Activated CD4-positive, alpha-beta T cell treated with anti-CD3 and anti-CD28 coated beads, Interleukin-2, Interleukin-6, amounts not matched to agents 100 ng/mL and 50 ng/mL, durations not matched to agents 16 hours and 8 hours (primary cell): ENCODE measurements at regions not wholly inside any gene's neighbourhood (a gene's known extent, or its start where the extent isn't known, plus 50 kb on each side); places are given as distances from the start of the nearest gene placed in this dataset.
"Not testable (repeated sequence)": the region's sequence is repeated elsewhere in the genome, so short reads cannot be mapped to it uniquely, and the experiment has no call there.

Source experiments
- DNase-seq: peaks from one replicate; pipeline ENCODE4 v3.0.0-alpha.2; 2020

DNA sequence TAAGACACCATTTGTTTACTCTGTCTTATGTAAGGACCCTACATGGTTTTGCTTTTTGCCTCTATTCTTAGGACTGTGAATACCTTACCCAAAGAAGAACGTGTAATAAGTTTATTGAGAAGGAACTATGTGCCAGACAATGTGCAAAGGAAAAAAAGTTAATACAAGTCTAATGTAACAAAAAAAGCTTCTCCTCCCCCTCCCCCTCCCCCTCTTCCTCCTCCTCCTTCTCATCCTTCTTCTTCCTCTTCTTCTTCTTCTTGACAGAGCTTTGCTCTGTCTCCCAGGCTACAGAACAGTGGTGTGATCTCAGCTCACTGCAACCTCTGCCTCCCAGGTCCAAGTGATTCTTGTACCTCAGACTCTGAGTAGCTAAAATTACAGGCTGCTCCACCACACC lies 50.9 kb upstream of the MITF start:
- no peak for DNase-seq

DNA sequence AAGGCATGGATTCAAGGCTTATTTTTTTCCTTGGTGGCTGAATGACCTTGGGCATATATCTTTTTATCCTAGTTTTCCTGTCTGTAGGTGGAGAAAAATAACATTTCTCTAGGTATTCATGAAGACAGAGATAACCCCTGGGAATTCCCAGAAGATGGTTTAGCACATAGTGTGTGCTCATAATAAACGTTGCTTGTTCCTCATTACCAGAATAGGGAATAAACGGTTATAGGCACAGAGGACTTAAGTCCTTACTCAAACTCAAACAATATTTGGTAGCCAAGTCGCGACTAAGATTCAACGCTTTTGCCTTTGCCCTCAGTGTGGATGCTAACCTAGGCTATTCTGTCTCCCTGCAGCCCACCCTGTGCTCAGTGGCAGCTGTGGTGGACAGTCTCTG lies 51.6 kb upstream of the MITF start:
- no peak for DNase-seq

DNA sequence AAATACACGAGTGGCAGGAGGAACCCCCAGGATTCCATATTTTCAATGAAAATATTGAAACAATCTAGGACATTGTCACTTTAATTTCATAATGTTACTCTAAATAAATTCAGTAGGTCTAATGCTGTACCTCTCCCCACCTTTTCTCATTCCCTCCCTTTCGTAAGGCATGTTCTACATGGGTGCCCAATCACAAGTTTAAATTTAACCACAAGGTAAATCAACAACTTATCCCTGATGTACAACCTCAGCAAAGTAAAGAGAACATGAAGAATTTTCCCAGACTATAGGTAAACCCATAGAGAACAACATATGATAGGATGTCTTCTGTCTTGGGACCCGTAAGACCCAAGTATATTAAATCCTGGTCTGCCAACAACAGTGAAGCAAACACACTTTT lies 53.2 kb upstream of the MITF start:
- DNase-seq: no peak

DNA sequence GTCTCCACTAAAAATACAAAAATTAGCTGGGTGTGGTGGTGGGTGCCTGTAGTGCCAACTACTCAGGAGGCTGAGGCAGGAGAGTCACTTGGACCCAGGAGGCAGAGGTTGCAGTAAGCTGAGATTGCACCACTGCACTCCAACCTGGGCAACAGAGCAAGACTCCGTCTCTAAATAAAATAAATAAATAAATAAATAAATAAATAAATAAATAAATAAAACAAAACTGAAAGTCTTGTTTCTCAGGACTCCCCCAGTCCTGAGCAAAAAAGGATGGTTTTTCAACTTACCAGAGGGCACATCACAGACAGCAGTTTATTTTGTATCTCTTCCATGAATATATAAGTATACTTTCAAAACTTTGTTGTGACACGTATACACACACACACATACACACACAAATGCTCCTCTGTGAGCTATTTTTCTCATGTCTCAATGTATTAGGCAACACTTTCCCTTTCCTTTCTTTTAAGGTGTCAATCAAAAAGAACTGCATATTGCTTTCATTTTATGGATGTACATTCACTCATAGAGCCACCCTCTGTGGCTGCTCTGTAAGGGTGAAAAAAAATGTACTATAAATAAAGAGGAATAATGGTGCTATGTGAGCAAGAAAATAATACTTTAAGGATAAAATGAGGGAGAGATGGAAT lies 54.8 kb upstream of the MITF start:
- no peak for DNase-seq

DNA sequence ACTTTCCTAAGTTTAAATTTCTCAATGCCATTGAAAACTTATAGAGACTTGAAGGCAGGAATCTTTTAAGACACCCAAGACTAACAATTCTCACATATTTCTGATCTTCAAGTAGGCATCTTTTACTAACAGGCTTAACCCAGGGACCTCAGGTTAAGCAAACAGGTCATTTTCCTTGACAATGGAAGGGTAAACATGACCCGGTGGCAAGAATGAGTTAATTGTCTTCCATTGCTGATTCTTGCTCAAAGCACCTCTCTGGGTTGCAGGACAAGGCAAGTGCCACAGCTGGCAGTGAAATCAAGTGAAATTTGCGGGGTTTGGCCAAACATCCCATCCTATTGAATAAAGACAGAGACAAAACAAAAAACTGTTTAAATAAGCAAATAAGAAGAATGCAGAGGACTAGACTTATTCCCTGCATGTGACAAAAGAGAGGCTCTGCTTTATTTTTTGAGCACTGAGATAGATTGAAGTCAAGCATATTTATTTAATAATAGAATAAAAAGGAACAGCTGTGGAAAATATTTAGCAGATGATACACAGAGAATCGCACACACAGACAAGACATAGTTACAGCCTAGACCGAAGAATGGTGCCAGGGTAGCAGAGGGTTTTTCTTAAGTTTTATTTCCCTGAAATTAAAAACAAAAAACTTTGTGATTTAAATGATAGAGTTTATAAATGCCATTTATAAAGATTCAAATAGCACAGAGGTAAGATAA lies 56.0 kb upstream of the MITF start:
- no peak for DNase-seq

DNA sequence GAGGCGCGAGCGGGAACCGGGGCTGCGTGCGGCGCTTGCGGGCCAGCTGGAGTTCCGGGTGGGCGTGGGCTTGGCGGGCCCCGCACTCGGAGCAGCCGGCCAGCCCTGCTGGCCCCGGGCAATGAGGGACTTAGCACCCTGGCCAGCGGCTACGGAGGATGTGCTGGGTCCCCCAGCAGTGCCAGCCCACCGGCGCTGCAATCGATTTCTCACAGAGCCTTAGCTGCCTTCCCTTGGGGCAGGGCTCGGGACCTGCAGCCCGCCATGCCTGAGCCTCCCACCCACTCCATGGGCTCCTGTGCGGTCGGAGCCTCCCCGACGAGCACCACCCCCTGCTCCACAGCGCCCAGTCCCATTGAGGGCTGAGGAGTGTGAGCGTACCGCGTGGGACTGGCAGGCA lies 61.8 kb upstream of the MITF start:
- DNase-seq: not testable (repeated sequence)

DNA sequence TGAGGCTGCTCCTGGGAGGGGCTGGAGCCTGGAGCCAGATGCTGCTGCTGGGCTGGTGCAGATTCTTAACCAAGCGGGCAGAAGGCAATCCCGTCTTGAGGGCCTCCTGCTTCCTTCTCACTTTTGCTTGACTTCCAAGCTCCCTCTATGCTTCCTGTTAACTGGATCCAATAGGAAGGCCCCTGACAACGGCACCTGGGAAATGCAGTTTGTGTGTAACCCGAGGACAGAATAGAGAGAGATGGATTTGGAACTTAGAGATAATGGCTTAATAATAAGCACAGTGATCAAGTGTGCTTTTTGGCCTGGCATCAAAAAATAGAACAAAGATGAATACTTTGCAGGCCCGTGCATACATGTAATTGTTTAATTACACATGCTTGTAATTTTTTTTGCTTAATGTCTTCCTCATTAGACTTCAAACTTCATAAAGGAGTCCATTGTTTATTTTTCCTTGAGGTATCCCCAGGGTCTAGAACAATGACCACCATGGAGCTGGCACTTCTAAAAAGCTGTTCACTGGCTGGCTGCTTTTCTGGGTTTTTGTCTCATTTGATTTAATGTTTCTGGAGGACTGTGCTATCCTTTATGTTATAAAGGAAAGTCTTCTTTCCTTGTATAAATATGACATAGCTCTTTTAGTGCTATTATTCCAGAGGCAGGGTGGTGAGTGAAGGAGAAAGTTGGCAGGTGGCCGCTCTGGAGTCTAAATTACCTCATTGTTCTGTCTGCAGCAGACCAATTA lies 63.3 kb upstream of the MITF start:
- no peak for DNase-seq

DNA sequence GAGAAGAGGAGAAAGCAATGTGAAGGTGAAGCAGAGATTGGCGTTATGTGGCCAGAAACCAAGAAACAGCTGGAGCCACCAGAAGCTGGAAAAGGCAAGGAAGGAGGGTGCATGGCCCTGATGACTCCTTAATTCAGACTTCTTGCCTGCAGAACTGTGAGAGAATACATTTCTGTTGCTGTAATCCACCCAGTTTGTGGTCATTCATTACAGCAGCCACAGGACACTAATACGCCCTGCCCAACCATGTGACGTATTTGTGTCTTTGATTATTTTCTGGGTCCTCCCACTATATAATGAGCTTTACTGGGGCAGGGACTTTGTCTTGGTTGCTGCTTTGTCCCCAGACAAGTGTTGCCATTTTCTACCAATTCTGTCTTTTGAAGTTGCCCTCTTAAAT lies 64.5 kb upstream of the MITF start:
- no peak for DNase-seq

DNA sequence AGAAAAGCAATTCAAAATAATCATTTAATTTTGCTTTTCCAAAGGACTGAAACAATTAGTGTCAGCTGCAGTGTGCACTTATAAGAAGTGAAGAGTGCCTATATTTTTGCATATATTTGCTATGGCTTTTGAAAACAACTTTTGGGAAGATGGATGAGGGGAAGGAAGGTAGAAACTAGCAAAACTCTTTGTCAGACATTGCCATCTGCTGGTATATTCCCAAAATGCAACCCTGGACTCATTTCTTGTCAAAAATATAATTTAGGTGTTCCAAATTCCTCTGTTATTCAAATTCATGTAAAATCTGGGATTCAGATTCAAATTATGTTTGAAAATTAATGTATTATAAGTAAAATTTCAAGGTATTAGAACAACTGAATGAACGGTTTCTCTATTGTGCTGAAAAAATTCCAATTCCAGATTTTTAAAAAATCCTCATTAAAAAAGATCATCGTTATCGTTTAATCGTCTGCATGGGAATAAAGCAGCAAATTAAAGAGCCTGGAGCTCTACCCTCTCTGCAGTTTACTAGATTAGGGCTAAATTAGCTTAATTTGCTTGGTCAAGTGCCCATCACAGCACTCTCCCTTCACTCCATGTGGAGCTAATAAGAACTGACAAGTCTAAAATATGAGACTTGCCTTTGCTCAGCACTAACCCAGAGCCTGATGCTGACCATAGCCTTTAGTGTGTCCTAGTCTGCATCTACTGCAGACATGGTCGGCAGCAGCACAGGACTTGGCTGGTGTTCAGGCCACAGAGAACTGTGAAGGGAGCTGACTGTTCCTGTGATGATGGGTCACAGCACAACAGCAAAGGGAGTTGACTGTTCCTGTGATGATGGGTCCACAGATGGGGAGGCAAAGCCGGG lies 67.9 kb upstream of the MITF start:
- DNase-seq: peak; percentile 36

DNA sequence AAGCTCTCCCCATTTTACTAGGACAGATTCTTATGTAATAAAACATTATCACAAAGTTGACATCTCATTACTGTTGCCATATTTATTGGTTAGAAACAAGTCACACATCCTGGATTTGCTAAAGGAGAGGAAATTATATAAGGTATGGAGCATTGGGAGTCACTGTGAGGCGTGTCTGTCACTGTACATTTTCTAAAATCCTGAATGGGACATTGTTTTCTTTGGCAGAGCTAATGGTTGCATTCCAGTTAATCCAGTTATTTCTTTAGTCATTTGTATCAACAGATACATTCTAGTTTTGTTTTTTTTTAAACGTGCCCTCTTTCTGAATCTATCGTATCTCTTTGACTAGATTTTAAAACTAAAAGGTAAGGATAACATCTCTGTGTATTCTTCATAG lies 70.2 kb upstream of the MITF start:
- DNase-seq: no peak

DNA sequence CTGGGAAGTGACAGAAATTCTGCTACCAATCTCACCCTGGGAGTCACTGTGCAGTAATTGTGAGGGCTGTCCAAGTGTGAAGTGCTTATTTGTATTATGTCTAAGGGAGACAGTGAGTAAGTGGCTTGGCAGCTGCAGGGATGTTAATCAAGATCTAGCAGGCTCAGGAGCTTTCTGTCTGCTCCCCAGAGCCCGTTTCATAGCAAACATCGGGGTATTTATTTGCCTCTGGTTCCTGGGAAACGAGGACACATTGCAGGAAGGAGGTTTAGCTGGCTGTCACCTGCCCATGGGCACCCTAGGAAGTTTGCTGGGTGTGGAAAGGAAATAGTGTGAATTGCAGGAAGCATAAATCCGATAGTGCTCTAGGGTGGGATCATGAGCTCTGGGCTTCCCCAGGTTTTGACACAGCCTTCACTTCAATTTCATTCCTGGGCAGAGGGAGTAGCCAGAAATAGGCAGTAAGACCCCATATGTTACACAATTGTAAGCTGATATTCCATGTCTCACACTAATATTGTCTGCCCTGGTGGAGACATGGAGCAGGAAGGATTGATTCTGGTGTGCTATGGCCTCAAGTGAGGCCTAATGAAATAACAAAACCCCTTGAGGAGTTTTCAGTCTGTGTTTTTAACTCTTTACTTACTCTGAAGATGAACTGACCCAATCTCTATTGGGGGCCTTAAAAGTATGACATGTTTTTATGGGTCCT lies 74.1 kb upstream of the MITF start:
- DNase-seq: no peak

DNA sequence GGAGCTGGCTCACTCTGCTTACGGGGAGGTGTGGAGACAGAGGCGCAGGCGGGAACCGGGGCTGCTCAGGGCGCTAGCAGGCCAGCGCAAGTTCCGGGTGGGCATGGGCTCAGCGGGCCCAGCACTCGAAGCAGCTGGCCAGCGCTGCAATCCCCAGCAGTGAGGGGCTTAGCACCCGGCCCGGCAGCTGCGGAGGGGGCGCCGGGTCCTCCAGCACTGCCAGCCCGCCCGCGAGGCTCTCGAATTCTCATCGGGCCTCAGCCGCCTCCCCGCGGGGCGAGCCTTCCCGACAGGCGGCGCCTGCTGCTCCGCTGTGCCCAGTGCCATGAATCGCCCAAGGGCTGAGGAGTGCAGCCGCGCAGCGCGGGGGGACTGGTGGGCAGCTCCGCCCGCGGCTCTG lies 78.6 kb upstream of the MITF start:
- DNase-seq: no peak

DNA sequence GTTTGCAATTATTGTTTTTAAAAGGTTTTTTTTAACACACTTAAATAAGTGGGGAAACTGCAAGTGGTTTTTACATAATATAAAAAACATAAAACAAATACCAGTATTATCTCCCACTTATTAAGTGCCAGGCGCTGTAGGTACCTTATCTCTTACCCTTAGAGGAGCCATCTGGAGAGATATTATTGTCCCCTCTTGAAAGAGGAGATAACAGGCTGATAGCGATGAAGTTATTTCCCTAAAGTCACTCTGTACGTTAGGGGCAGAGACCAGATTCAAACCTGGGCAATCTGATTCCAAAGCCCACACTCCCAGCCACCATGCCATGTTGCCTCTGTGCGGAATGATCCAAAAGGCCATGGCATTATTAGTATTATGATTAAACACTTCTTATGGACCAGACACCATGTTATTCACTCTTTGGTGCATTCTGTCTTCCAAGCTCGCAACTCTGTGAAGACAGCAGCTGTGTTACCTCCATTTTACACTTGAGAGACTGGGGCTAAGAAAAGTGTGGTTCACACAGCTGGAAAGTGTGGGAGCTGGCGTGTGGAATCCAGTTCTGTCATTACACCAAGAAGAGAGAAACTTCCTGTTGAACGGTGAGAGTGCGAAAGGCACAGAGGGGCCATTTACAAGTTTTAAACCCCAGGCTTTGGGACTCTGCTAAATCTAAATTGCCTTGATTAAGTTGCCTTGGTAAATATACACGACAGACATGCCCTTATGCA lies 79.9 kb upstream of the MITF start:
- DNase-seq: no peak

DNA sequence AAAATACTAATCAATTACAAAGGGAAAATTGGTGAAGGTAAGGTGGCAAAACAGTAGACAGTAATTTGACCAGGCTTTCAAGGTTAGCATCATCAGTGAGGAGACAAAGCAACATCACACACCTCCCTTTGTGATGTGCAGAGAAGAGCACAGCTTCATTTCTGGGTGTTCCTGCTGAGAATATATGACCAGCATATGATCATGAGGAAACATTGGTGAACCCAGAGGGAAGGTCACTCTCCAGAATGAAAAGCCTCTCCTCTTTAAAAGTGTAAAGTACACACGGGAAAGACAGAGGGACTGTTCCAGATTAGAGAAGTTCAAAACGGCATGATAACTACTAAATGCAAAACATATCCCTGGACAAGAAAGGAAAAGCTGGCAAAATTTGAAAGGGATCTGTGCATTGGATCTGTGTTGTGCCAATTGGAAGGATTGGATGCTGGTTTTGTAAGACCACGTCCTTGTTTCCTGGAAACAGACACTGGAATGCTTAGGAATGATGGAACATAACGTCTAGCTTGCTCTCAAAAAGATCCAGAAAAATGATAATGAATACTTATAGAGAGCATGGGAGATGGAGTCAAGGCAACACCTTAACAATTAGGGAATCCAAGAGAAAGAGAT lies 80.6 kb upstream of the MITF start:
- no peak for DNase-seq

DNA sequence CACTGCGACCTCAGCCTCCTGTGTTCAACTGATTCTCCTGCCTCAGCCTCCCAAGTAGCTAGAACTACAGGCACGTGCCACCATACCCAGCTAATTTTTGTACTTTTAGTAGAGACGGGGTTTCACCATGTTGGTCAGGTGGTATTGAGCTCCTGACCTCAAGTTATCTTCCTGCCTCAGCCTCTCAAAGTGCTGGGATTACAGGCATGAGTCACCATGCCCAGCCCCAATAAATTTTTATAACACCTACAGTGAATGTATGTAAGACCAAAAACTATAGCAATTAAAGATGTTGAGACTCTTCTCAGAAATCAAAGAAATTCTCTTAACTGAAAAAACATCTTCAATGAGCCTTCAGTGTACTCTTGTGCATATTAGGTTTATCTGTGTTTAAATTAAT lies 82.2 kb upstream of the MITF start:
- DNase-seq: not testable (repeated sequence)

DNA sequence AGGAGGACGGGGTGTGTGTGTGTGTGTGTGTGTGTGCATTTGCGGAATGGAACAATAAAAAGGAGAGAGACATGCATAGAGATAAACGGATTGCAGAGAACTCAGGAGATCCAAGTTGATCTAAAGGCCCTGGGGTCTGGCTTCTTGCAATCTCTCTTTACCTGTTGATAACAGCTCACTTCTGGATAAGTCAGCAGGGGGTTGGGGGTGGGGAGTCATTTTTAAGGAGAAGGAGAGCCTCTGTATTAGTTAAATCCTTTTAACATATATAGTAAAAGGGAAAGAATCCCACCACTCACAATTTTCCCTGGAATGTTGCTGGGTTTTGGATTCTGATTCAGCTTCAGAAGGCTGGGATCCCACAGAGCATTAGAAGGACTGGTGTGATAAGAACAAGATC lies 87.5 kb upstream of the MITF start:
- no peak for DNase-seq

DNA sequence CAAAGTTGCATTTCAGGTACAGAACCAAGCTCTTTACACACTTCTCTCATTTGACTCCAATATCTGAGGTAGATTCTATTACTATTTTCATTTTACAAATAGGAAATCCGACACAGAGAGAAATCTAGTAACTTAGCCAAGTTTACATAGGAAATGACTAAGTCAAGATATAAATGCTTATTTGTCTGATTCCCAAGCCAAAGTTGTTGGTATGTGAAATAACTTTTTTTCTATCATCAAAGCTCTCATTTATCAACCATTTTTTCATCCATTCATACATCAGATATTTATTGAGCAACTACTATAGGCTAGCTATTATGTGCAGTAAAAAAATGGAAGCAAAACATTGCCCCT lies 89.2 kb upstream of the MITF start:
- DNase-seq: no peak

DNA sequence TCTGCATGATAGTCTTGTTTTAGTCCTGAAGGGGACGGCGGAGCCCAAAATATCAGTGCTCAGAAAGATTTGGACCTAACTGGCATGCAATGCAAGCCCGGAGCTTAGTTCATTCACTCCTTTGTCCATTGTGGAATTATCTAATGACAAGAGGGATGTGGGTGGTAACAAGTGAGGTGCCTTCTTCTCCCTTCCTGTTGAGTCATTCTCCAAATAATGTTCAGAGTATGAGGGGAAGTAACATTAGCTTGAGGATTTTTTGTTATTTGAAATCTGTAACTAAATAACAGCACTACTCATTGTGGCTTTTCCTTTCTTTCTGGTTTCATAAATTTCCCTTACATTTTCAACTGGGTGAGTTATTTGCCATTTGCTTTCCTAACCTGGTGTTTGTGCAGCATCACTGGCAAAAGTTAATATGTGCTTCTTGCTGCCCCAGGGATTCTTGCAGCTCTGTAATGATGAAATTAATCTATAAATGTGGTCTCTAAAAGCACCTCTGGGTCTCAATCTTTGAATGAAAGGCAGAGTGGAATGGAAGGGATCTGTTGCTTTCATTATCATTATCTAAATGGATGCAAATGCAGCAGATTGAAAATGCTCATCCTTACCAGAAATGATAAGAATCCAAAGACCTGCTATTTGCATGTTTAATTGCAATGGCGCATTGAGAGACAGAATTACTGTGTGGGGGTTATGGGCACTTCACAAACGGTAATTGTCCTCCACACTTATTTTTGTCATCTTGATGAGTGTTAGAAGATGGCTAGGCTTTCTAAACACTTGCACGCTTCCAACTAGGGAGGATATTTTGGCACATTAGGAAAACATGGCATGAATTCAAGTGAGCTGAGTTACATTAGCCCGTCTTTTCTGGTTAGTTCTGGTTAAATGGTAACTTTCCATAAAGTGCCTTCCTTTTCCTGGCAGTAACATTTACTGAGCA lies 89.9 kb upstream of the MITF start:
- no peak for DNase-seq

DNA sequence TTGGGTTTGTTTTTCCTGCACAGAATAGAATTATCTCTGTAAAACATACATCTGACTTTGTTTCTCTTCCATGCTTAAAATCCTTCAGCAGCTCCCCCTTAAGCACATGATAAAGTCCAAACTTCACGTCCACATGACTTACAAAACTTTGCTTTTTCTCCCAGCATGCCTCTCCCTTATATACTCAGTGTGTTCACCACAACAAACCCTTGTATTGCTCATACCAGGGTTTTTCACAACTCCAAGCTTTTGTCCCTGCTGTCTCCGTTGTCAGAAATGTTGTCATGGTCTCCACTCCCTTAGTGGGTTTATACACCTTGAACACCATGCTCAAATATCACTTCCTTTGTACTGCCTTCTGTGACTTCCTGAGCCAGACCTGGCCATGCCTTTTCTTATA lies 91.1 kb upstream of the MITF start:
- no peak for DNase-seq

DNA sequence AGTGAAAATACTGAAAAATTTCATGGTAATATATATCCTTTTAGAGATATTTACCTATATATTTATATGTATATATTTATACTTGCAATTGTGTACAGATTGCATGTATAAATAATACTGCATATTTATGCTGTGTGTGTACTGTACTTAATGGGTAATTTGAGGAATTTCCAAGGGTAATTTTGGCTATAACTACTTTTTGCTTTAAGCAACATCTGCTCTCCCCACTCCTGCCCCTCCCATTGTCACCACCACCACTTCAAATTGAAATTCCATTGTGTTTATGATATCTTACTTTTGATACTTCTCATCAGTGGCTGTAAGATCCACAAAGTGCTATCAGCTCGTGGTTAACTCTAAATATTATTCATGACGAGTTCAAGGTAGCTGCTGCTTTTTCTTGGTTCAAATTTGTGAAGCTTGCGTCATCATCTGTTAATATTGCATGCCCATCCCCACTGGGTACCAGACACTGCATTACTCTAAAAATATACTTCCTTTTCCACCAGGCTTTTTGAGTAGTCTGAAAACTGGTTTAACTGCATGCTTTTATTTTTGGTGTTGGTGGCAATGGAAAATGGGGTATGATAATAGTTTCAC lies 91.7 kb upstream of the MITF start:
- no peak for DNase-seq
